K562 (cell line): ENCODE measurements at regions not wholly inside any gene's neighbourhood (a gene's known extent, or its start where the extent isn't known, plus 50 kb on each side); places are given as distances from the start of the nearest gene placed in this dataset.
A peak's percentile ranks its signal among the peaks of the same experiment; 100 is the strongest.

ENCODE experiments used
- ATAC-seq: fragments of 200-7000 bp; cut with Tn5 transposase; 3 replicates; pipeline ENCODE4 v1.9.1; 2020; ENCODE audit warnings: moderate library complexity
- BruUV-seq: library from RNA; stranded (reverse); fragments of 400-500 nt; replicated peaks from 2 replicates; lab custom pipeline; 2021; lab: Mats Ljungman, UMichigan
- CTCF ChIA-PET: fragments of 300-600 bp; formaldehyde crosslinking; extraction: SDS; loops from one replicate; lab custom pipeline; 2021; ENCODE audit warnings: low intra/inter-chr PET ratio; lab: Yijun Ruan, JAX
- POLR2A ChIA-PET: fragments of 300-600, 350-650 bp; sonication (Branson Sonifier 250); formaldehyde crosslinking; extraction: SDS; loops from one replicate; lab custom pipeline; 2021; ENCODE audit warnings: antibody characterized with exemption, inconsistent platforms; lab: Yijun Ruan, JAX
- DNase-seq, 4 experiments: peaks; one replicate each; pipeline versions ENCODE4 v3.0.0 to v3.0.0-alpha.2; 2011 to 2018; ENCODE audit warnings: low spot score in 3 of 4, mixed read lengths in 3 of 4; ENCODE audit errors: extremely low read depth in 1 of 4
- FAIRE-seq: peaks from 2 replicates; lab custom pipeline; 2011; peaks lifted over from hg19 to GRCh38; lab: Jason Lieb, UNC
- H2AFZ ChIP-seq: 2 replicates; pipeline ENCODE4 v1.6.0; 2011; ENCODE audit warnings: low read depth, low read length, control low read depth, inconsistent platforms
- H3K27ac ChIP-seq: fragments of 200-600 bp; 3 replicates; pipeline ENCODE4 v1.8.0; 2011; ENCODE audit warnings: low read depth, mild to moderate bottlenecking, control low read depth, inconsistent platforms, low read length, moderate library complexity, mixed read lengths; ENCODE audit errors: extremely low read depth
- H3K27me3 ChIP-seq, 2 experiments: fragments of 300-600 bp in 1 of 2; 2 replicates in 1 of 2; 3 replicates in 1 of 2; pipeline versions ENCODE4 v1.6.0 to v1.8.0; 2011; ENCODE audit warnings: inconsistent platforms in 2 of 2, low read length in 2 of 2, mild to moderate bottlenecking in 1 of 2, mixed read lengths in 1 of 2, moderate library complexity in 1 of 2; ENCODE audit not compliant: control insufficient read depth in 2 of 2, insufficient read depth in 2 of 2
- H3K36me3 ChIP-seq: fragments of 300-600 bp; 3 replicates; pipeline ENCODE4 v1.8.0; 2011; ENCODE audit warnings: mild to moderate bottlenecking, low read length, inconsistent platforms; ENCODE audit not compliant: control insufficient read depth, insufficient read depth
- H3K4me1 ChIP-seq, 2 experiments: fragments of 200-600 bp in 1 of 2; replicated peaks in 1 of 2; 2 replicates in 1 of 2; 3 replicates in 1 of 2; pipeline versions ENCODE4 v1.5.1 to v1.8.0; 2011; ENCODE audit warnings: inconsistent platforms in 2 of 2, low read length in 2 of 2, mild to moderate bottlenecking in 1 of 2, mixed read lengths in 1 of 2, moderate library complexity in 1 of 2; ENCODE audit not compliant: control insufficient read depth in 2 of 2, insufficient read depth in 2 of 2
- H3K4me2 ChIP-seq: 2 replicates; pipeline ENCODE4 v1.6.1; 2011; ENCODE audit warnings: low read length, control low read depth, inconsistent platforms, mixed read lengths; ENCODE audit not compliant: insufficient read depth
- H3K4me3 ChIP-seq: fragments of 200-600 bp; sonication (generic), shearing (Covaris generic); 2 replicates; pipeline ENCODE4 v1.5.1; 2016; ENCODE audit warnings: control low read depth, inconsistent platforms
- H3K79me2 ChIP-seq: fragments of 200-600 bp; 3 replicates; pipeline ENCODE4 v1.8.0; 2011; ENCODE audit warnings: low read length, inconsistent platforms; ENCODE audit not compliant: control insufficient read depth, insufficient read depth
- H3K9ac ChIP-seq, 2 experiments: 2 replicates each; pipeline versions ENCODE4 v1.6.0 to v1.6.1; 2011; ENCODE audit warnings: low read depth in 2 of 2, low read length in 2 of 2, control low read depth in 1 of 2, inconsistent platforms in 1 of 2, mild to moderate bottlenecking in 1 of 2, mixed read lengths in 1 of 2; ENCODE audit not compliant: insufficient read depth in 1 of 2
- H3K9me1 ChIP-seq: one replicate; pipeline ENCODE4 v1.6.0; 2011; ENCODE audit warnings: inconsistent platforms, mild to moderate bottlenecking, low read length, moderate library complexity; ENCODE audit not compliant: control insufficient read depth, insufficient read depth
- H3K9me3 ChIP-seq: replicated peaks from 2 replicates; pipeline ENCODE4 v1.5.1; 2011; ENCODE audit warnings: low read depth, low read length, inconsistent platforms; ENCODE audit not compliant: control insufficient read depth, insufficient read depth
- H4K20me1 ChIP-seq: replicated peaks from 2 replicates; pipeline ENCODE4 v1.6.1; 2011; ENCODE audit warnings: low read length, inconsistent platforms, mixed read lengths; ENCODE audit not compliant: control insufficient read depth, insufficient read depth
- FOXJ3 ChIP-seq: sonication (generic); formaldehyde crosslinking; IDR thresholded peaks from 2 replicates; pipeline ENCODE4 v1.4.0; 2020; ENCODE audit warnings: mild to moderate bottlenecking, missing genetic modification reagents
- KDM1A ChIP-seq, 2 experiments: fragments of 450-650 bp; IDR thresholded peaks; 2 replicates each; pipeline ENCODE4 v1.6.1; 2016; ENCODE audit warnings: mild to moderate bottlenecking in 2 of 2
- LEF1 ChIP-seq: fragments of 450-650 bp; IDR thresholded peaks from 2 replicates; pipeline ENCODE4 v1.6.1; 2016; ENCODE audit warnings: mild to moderate bottlenecking
- RCOR1 ChIP-seq, 2 experiments: IDR thresholded peaks; 2 replicates each; pipeline ENCODE4 v1.6.1; 2012; ENCODE audit warnings: low read depth in 2 of 2, low read length in 2 of 2, borderline replicate concordance in 1 of 2, improper control_type of control experiment in 1 of 2
- YY1 ChIP-seq, 3 experiments: IDR thresholded peaks; 2 replicates each; pipeline ENCODE4 v1.6.1; 2011; ENCODE audit warnings: low read length in 2 of 3, mild to moderate bottlenecking in 2 of 3, moderate library complexity in 2 of 3, borderline replicate concordance in 1 of 3, control low read depth in 1 of 3, low read depth in 1 of 3; ENCODE audit not compliant: insufficient read depth in 3 of 3, insufficient replicate concordance in 2 of 3, control insufficient read depth in 1 of 3, insufficient read length in 1 of 3; ENCODE audit errors: extremely low read depth in 1 of 3
- WGBS: fragments of 100-300 bp; shearing (Covaris generic); methylation state at CpG from one replicate; pipeline ENCODE4 v1.1.6; 2016; ENCODE audit warnings: low coverage, mixed read lengths; ENCODE audit not compliant: insufficient coverage; ENCODE audit errors: missing lambda C conversion rate; 5-methylcytosine and 5-hydroxymethylcytosine counted together
- in situ Hi-C: fragments of 300-500 bp; cut with MboI; formaldehyde crosslinking; loops from 4 replicates; pipeline ENCODE4 v1.15.0; 2018; ENCODE audit warnings: inconsistent platforms, mixed read lengths
- intact Hi-C: fragments of 100-400 bp; cut with micrococcal nuclease; formaldehyde crosslinking; loops from 2 replicates; pipeline ENCODE4 v1.14.2; 2022

GRCh38 chr6:168888786-168889345 lies 364.8 kb downstream of the THBS2 start:
- in situ Hi-C loops (no loop called here), intact Hi-C loops (loop anchor here (10.0 kb wide), 1 partner anchor 694 kb away; no protein-coding TSS in a partner anchor)
- POLR2A ChIA-PET = no interaction called here
- H3K9ac ChIP-seq = no peak overlapping the region
- H4K20me1 ChIP-seq = peaks cover 11% of the 10 kb centered on the region
- no peaks in the 10 kb centered on the region for H3K79me2 ChIP-seq
- H3K27me3 ChIP-seq = peaks cover 46 to 81% of the 10 kb centered on the region in 2 experiments
- H3K4me3 ChIP-seq = no peak overlapping the region
- 1% methylated on average over 18 of the region's 18 CpGs for WGBS
- DNase-seq (no peak), ATAC-seq (no peak), FAIRE-seq (no peak)
- H2AFZ ChIP-seq = no peak overlapping the region
- no peaks in the 10 kb centered on the region for H3K9me1 ChIP-seq
- peaks cover 0 to 4% of the 10 kb centered on the region in 2 experiments; a peak in 1 of 5 replicates for H3K4me1 ChIP-seq
- no peaks in the 10 kb centered on the region for H3K9me3 ChIP-seq
- H3K4me2 ChIP-seq = no peak overlapping the region
- CTCF ChIA-PET = no interaction called here
- H3K27ac ChIP-seq = no peak overlapping the region
- no TSS peak for BruUV-seq
- no peak for TF ChIP-seq FOXJ3 (CRISPR knock-in tag)
- peak in 1 of 3 experiments; percentile 8 for TF ChIP-seq YY1 (IDR thresholded peaks at IDR 0.05; ENCODE audit: borderline replicate concordance in 1 of 3, control insufficient read depth in 1 of 3, extremely low read depth in 1 of 3, insufficient read depth in 3 of 3, insufficient read length in 1 of 3, insufficient replicate concordance in 2 of 3, low read depth in 1 of 3, low read length in 2 of 3)
- H3K36me3 ChIP-seq = no peaks in the 10 kb centered on the region

DNA sequence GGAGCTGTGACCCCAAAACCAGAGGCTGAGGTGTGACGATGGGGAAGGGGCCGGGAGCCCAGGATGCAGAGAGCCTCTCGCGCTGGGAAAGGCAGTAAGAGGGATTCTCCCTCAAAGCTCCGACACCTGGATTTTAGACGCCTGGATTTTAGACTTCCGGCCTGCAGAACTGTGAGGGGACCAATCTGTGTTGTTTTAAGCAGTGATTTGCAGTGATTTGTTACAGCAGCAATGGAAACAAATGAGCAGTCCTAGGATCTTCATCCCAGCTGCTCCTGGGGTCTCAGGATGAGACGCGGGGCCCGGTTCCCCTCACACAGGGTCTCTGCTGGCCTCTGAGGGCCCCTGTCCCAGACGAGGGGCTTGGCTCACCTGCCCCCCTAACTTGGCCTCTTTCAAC lies 365.5 kb downstream of the THBS2 start:
- ChIA-PET CTCF (no interaction called here), POLR2A (interaction anchor here (0.7 kb wide), 1 partner anchor 518 kb away, joined by 4 read pairs; no protein-coding TSS in a partner anchor)
- H3K9ac ChIP-seq = no peak overlapping the region
- no peak for FAIRE-seq
- H3K9me1 ChIP-seq = no peaks in the 10 kb centered on the region
- no TSS peak for BruUV-seq
- H4K20me1 ChIP-seq = peaks cover 11% of the 10 kb centered on the region
- in situ Hi-C loops (no loop called here), intact Hi-C loops (loop anchor here (10.0 kb wide), 1 partner anchor 693 kb away; no protein-coding TSS in a partner anchor)
- no peak for ATAC-seq
- TF ChIP-seq RCOR1 (IDR thresholded peaks at IDR 0.05; ENCODE audit: borderline replicate concordance in 1 of 2, low read depth in 2 of 2, low read length in 2 of 2) (0 out of 4 replicates have a peak, but pooled peaks of 1 of the 2 experiments have one; percentile 18), LEF1 (no peak), KDM1A (IDR thresholded peaks at IDR 0.05) (peak; percentile 82 to 87)
- H3K9me3 ChIP-seq = no peaks in the 10 kb centered on the region
- no peak overlapping the region for H3K4me3 ChIP-seq
- H3K79me2 ChIP-seq = no peaks in the 10 kb centered on the region
- no peak overlapping the region for H3K4me2 ChIP-seq
- no peaks in the 10 kb centered on the region for H3K36me3 ChIP-seq
- H2AFZ ChIP-seq = no peak overlapping the region
- no peak overlapping the region for H3K27ac ChIP-seq
- DNase-seq = no peak
- under 1% methylated on average over 11 of the region's 11 CpGs for WGBS
- peaks cover 0 to 4% of the 10 kb centered on the region in 2 experiments; a peak in 1 of 5 replicates for H3K4me1 ChIP-seq
- peaks cover 44 to 85% of the 10 kb centered on the region in 2 experiments for H3K27me3 ChIP-seq
